H1 (cell line): ENCODE measurements at regions not wholly inside any gene's neighbourhood (a gene's known extent, or its start where the extent isn't known, plus 50 kb on each side); places are given as distances from the start of the nearest gene placed in this dataset.

Experiments
- CTCF ChIA-PET: fragments of 300-600 bp; sonication (Branson Sonifier 250); formaldehyde crosslinking; loops from one replicate; lab custom pipeline; 2021; ENCODE audit not compliant: partially characterized antibody; lab: Charles Lee
- POLR2A ChIA-PET: fragments of 300-600 bp; sonication (Branson Sonifier 250); formaldehyde crosslinking; loops from one replicate; lab custom pipeline; 2021; ENCODE audit warnings: inconsistent platforms; ENCODE audit not compliant: partially characterized antibody; lab: Charles Lee
- DNase-seq, 2 experiments: peaks; one replicate each; pipeline versions ENCODE4 v3.0.0 to v3.0.0-alpha.2; 2010 to 2022; ENCODE audit warnings: low spot score in 2 of 2, low read depth in 1 of 2, mixed read lengths in 1 of 2
- FAIRE-seq: peaks from 2 replicates; lab custom pipeline; 2011; peaks lifted over from hg19 to GRCh38; lab: Jason Lieb, UNC
- H2AFZ ChIP-seq: 2 replicates; pipeline ENCODE4 v1.8.1; 2012; ENCODE audit warnings: low read length, inconsistent platforms
- H2AK5ac ChIP-seq: 2 replicates; pipeline ENCODE4 v1.6.1; 2013; ENCODE audit warnings: low read depth, low read length
- H2BK120ac ChIP-seq: replicated peaks from 2 replicates; pipeline ENCODE3; 2013; ENCODE audit warnings: low read depth, low read length, inconsistent platforms
- H2BK12ac ChIP-seq: 2 replicates; pipeline ENCODE4 v1.6.1; 2013; ENCODE audit warnings: low read depth, low read length
- H2BK15ac ChIP-seq: 2 replicates; pipeline ENCODE4 v1.6.1; 2013; ENCODE audit warnings: low read length
- H2BK20ac ChIP-seq: 2 replicates; pipeline ENCODE4 v1.6.1; 2013; ENCODE audit warnings: low read length
- H2BK5ac ChIP-seq: 2 replicates; pipeline ENCODE4 v1.6.1; 2013; ENCODE audit warnings: low read depth, low read length
- H3K14ac ChIP-seq: 2 replicates; pipeline ENCODE4 v1.6.1; 2013; ENCODE audit warnings: inconsistent platforms; ENCODE audit not compliant: insufficient read length
- H3K18ac ChIP-seq: 2 replicates; pipeline ENCODE4 v1.6.1; 2013; ENCODE audit warnings: low read length; ENCODE audit errors: extremely low read depth
- H3K23ac ChIP-seq: 2 replicates; pipeline ENCODE4 v1.6.1; 2013; ENCODE audit warnings: inconsistent platforms; ENCODE audit not compliant: insufficient read length
- H3K23me2 ChIP-seq: 2 replicates; pipeline ENCODE4 v1.6.1; 2013; ENCODE audit warnings: low read depth, low read length
- H3K27ac ChIP-seq: 2 replicates; pipeline ENCODE4 v1.6.1; 2011; ENCODE audit warnings: low read depth, low read length, inconsistent platforms
- H3K27me3 ChIP-seq, 4 experiments: replicated peaks in 1 of 4; 1 replicate in 1 of 4; 2 replicates in 3 of 4; pipeline versions ENCODE4 v1.6.1 to v1.8.1; 2011 to 2013; ENCODE audit warnings: low read length in 3 of 4, mild to moderate bottlenecking in 3 of 4, inconsistent platforms in 2 of 4, mixed read lengths in 2 of 4, moderate library complexity in 1 of 4; ENCODE audit not compliant: control insufficient read depth in 3 of 4, insufficient read depth in 3 of 4; ENCODE audit errors: extremely low read depth in 1 of 4
- H3K36me3 ChIP-seq, 4 experiments: 2 replicates each; pipeline versions ENCODE4 v1.6.1 to v1.8.1; 2011 to 2013; ENCODE audit warnings: mild to moderate bottlenecking in 4 of 4, low read length in 3 of 4, moderate library complexity in 2 of 4, control low read depth in 1 of 4, inconsistent platforms in 1 of 4; ENCODE audit not compliant: insufficient read depth in 4 of 4, control insufficient read depth in 2 of 4
- H3K4ac ChIP-seq: replicated peaks from 2 replicates; pipeline ENCODE3; 2013; ENCODE audit warnings: low read length, low read depth, mixed read lengths, inconsistent platforms; ENCODE audit not compliant: insufficient read length
- H3K4me1 ChIP-seq, 4 experiments: replicated peaks in 1 of 4; 1 replicate in 1 of 4; 2 replicates in 3 of 4; pipeline versions ENCODE4 v1.6.1 to v1.8.1; 2011 to 2013; ENCODE audit warnings: low read length in 3 of 4, inconsistent platforms in 2 of 4, mixed read lengths in 1 of 4; ENCODE audit not compliant: insufficient read depth in 4 of 4, control insufficient read depth in 3 of 4
- H3K4me2 ChIP-seq, 2 experiments: 2 replicates each; pipeline versions ENCODE4 v1.6.1 to v1.8.1; 2011 to 2013; ENCODE audit warnings: low read depth in 2 of 2, low read length in 2 of 2, control low read depth in 1 of 2, inconsistent platforms in 1 of 2, mild to moderate bottlenecking in 1 of 2; ENCODE audit not compliant: insufficient read depth in 1 of 2
- H3K4me3 ChIP-seq, 4 experiments: fragments of 200-600, 300-600 bp in 1 of 4; sonication (generic), shearing (Covaris generic), sonication (Bioruptor Twin) in 1 of 4; 2 replicates each; pipeline versions ENCODE4 v1.5.1 to v1.8.1; 2011 to 2016; ENCODE audit warnings: low read length in 4 of 4, low read depth in 3 of 4, control low read depth in 2 of 4, inconsistent platforms in 2 of 4, mild to moderate bottlenecking in 2 of 4, mixed read lengths in 1 of 4, moderate library complexity in 1 of 4; ENCODE audit not compliant: insufficient read depth in 2 of 4; ENCODE audit errors: extremely low read depth in 1 of 4
- H3K56ac ChIP-seq: replicated peaks from 2 replicates; pipeline ENCODE3; 2013; ENCODE audit warnings: low read depth, mild to moderate bottlenecking, mixed read lengths, low read length, inconsistent platforms; ENCODE audit not compliant: insufficient read length
- H3K79me1 ChIP-seq: 2 replicates; pipeline ENCODE4 v1.6.1; 2013; ENCODE audit warnings: low read depth, low read length, control low read depth
- H3K79me2 ChIP-seq, 2 experiments: 2 replicates each; pipeline versions ENCODE4 v1.6.1 to v1.8.1; 2012 to 2013; ENCODE audit warnings: low read length in 2 of 2, mild to moderate bottlenecking in 2 of 2, inconsistent platforms in 1 of 2; ENCODE audit not compliant: insufficient read depth in 2 of 2, control insufficient read depth in 1 of 2
- H3K9ac ChIP-seq, 4 experiments: replicated peaks in 1 of 4; 1 replicate in 1 of 4; 2 replicates in 3 of 4; pipeline versions ENCODE4 v1.6.1 to v1.8.1; 2011 to 2013; ENCODE audit warnings: low read depth in 3 of 4, low read length in 3 of 4, control low read depth in 2 of 4, mild to moderate bottlenecking in 2 of 4, moderate library complexity in 2 of 4, inconsistent platforms in 1 of 4; ENCODE audit errors: extremely low read depth in 1 of 4
- H3K9me3 ChIP-seq, 2 experiments: 2 replicates each; pipeline versions ENCODE4 v1.6.1 to v1.8.1; 2012 to 2013; ENCODE audit warnings: mild to moderate bottlenecking in 2 of 2, moderate library complexity in 2 of 2, control low read depth in 1 of 2, inconsistent platforms in 1 of 2, low read depth in 1 of 2, low read length in 1 of 2, mixed read lengths in 1 of 2; ENCODE audit not compliant: insufficient read depth in 2 of 2
- H4K20me1 ChIP-seq, 2 experiments: replicated peaks in 1 of 2; 2 replicates each; pipeline versions ENCODE3 to v1.8.1; 2011 to 2013; ENCODE audit warnings: inconsistent platforms in 2 of 2, low read length in 2 of 2, mild to moderate bottlenecking in 1 of 2; ENCODE audit not compliant: insufficient read depth in 2 of 2, control insufficient read depth in 1 of 2
- H4K5ac ChIP-seq: 2 replicates; pipeline ENCODE4 v1.6.1; 2013; ENCODE audit warnings: low read length, low read depth, mixed read lengths, inconsistent platforms; ENCODE audit not compliant: insufficient read length
- H4K8ac ChIP-seq: 2 replicates; pipeline ENCODE4 v1.8.0; 2013; ENCODE audit warnings: mild to moderate bottlenecking, moderate library complexity, low read length, inconsistent platforms; ENCODE audit not compliant: insufficient read depth; ENCODE audit errors: extremely low read depth
- H4K91ac ChIP-seq: replicated peaks from 2 replicates; pipeline ENCODE3; 2013; ENCODE audit warnings: low read length, mixed read lengths, inconsistent platforms; ENCODE audit not compliant: insufficient read length
- ATF3 ChIP-seq: IDR thresholded peaks from 2 replicates; pipeline ENCODE4 v1.6.1; 2011; ENCODE audit warnings: low read depth, mild to moderate bottlenecking, low read length; ENCODE audit not compliant: insufficient read depth
- CBX8 ChIP-seq: fragments of 300-800, 300-1000 bp; sonication (generic); IDR thresholded peaks from 2 replicates; pipeline ENCODE4 v1.7.1; 2016; ENCODE audit warnings: low read depth, low read length, borderline replicate concordance
- CREB1 ChIP-seq: IDR thresholded peaks from 2 replicates; pipeline ENCODE4 v1.6.1; 2012; ENCODE audit warnings: inconsistent platforms
- MAFK ChIP-seq: IDR thresholded peaks from 2 replicates; pipeline ENCODE4 v1.6.1; 2012; ENCODE audit warnings: low read depth, mild to moderate bottlenecking, improper control_type of control experiment, low read length
- POLR2A ChIP-seq, 2 experiments: IDR thresholded peaks; 1 replicate in 1 of 2; 2 replicates in 1 of 2; pipeline ENCODE4 v1.6.1; 2011; ENCODE audit warnings: low read depth in 2 of 2, low read length in 2 of 2, mild to moderate bottlenecking in 2 of 2; ENCODE audit errors: control extremely low read depth in 1 of 2
- SP1 ChIP-seq: IDR thresholded peaks from 2 replicates; pipeline ENCODE4 v1.6.1; 2011; ENCODE audit warnings: low read depth, low read length
- WGBS, 2 experiments: shearing (Covaris generic) in 1 of 2; methylation state at CpG; one replicate each; pipeline versions ENCODE4 v1.1.6 to v1.1.7; 2013 to 2015; ENCODE audit warnings: low lambda C conversion rate in 2 of 2, mixed read lengths in 2 of 2, inconsistent platforms in 1 of 2, low coverage in 1 of 2, missing lambda C conversion rate in 1 of 2; ENCODE audit not compliant: insufficient replicate concordance in 2 of 2, insufficient coverage in 1 of 2, insufficient read length in 1 of 2; ENCODE audit errors: extremely low coverage in 1 of 2, missing lambda C conversion rate in 1 of 2; 5-methylcytosine and 5-hydroxymethylcytosine counted together

DNA sequence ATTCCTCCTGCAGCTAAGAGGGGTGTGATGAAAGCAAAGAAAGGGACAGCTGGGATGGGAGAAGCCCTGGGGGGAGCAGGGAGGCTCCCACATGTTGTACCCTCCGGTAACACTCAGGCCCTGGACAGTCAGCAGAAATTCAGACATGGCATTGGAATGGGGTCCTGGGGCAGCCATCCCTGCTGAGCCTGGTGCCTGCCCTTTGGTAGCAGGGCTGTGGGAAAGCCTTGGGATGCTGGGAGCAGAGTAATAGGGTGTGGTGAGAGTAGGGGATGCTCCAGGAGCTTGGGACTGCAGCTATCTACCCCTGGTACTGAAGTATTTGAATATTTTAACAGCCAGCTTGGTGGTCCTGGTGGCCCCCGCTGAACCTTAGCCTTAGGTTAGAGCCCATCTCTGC lies 56.8 kb downstream of the FAM241B start:
- no peak overlapping the region for H4K8ac ChIP-seq
- POLR2A ChIA-PET: interaction anchor here (0.9 kb wide), 1 partner anchor 31 kb away, joined by 3 read pairs; no protein-coding TSS in a partner anchor
- no peaks in the 10 kb centered on the region for H3K27me3 ChIP-seq
- no peaks in the 10 kb centered on the region for H3K23me2 ChIP-seq
- H3K79me2 ChIP-seq: no peaks in the 10 kb centered on the region
- FAIRE-seq (no peak), DNase-seq (no peak)
- H3K18ac ChIP-seq: no peak overlapping the region
- H3K79me1 ChIP-seq: no peaks in the 10 kb centered on the region
- H4K91ac ChIP-seq: no peak overlapping the region
- CTCF ChIA-PET: interaction anchor here (0.6 to 59.4 kb wide), 8 partner anchors 10 to 299 kb away, joined by 3 to 1374 read pairs (median 11); no protein-coding TSS in a partner anchor
- H3K23ac ChIP-seq: no peak overlapping the region
- WGBS, 2 experiments: 96% methylated on average over 2 of the region's 2 CpGs; no CpG with 5 or more reads in 1 of the 2 experiments
- H3K56ac ChIP-seq: no peak overlapping the region
- H2AFZ ChIP-seq: no peak overlapping the region
- no peak overlapping the region for H3K4me3 ChIP-seq
- H3K9me3 ChIP-seq: no peaks in the 10 kb centered on the region
- H3K14ac ChIP-seq: no peak overlapping the region
- no peak overlapping the region for H3K9ac ChIP-seq
- no peaks in the 10 kb centered on the region for H4K20me1 ChIP-seq
- H3K4me2 ChIP-seq: no peak overlapping the region
- H3K36me3 ChIP-seq: no peaks in the 10 kb centered on the region
- H3K4me1 ChIP-seq: peaks cover 0 to 6% (median 3%) of the 10 kb centered on the region in 4 experiments; a peak in 4 of 7 replicates
- H3K27ac ChIP-seq: no peak overlapping the region
- no peak overlapping the region for H2BK120ac ChIP-seq
- H2BK12ac ChIP-seq: no peak overlapping the region
- no peak overlapping the region for H4K5ac ChIP-seq
- H2BK5ac ChIP-seq: no peak overlapping the region
- H3K4ac ChIP-seq: no peak overlapping the region
- H2AK5ac ChIP-seq: no peak overlapping the region
- no peak overlapping the region for H2BK20ac ChIP-seq
- H2BK15ac ChIP-seq: no peak overlapping the region
- TF ChIP-seq MAFK (no peak), CBX8 (no peak), SP1 (no peak), ATF3 (no peak), POLR2A (IDR thresholded peaks at IDR 0.05; ENCODE audit: control extremely low read depth in 1 of 2, low read depth in 2 of 2, low read length in 2 of 2) (no peak), CREB1 (no peak)
